Umbilical cord (tissue), 1 donor: ENCODE measurements at regions not wholly inside any gene's neighbourhood (a gene's known extent, or its start where the extent isn't known, plus 50 kb on each side); places are given as distances from the start of the nearest gene placed in this dataset.
"Not testable (repeated sequence)": the region's sequence is repeated elsewhere in the genome, so short reads cannot be mapped to it uniquely, and the experiment has no call there.

Source experiments
- DNase-seq: peaks from one replicate; pipeline ENCODE4 v3.0.0-alpha.2; 2015; ENCODE audit warnings: low spot score

- DNase-seq: not testable (repeated sequence)
These were observed 71.9 kb upstream of the KCNAB1 start for GRCh38 chr3:156048483-156048882.

GRCh38 chr3:156050918-156051317, 69.5 kb upstream of the KCNAB1 start:
- DNase-seq: no peak

- DNase-seq: no peak
These were observed 68.7 kb upstream of the KCNAB1 start for GRCh38 chr3:156051651-156052050.

GRCh38 chr3:156052115-156052514, 68.3 kb upstream of the KCNAB1 start:
- DNase-seq: no peak

GRCh38 chr3:156059950-156060501, 60.4 kb upstream of the KCNAB1 start:
- DNase-seq: no peak

GRCh38 chr3:156068151-156068550, 52.2 kb upstream of the KCNAB1 start:
- not testable (repeated sequence) for DNase-seq

- no peak for DNase-seq
These were observed 50.4 kb upstream of the KCNAB1 start for GRCh38 chr3:156070028-156070427.
